ENCODE measurements at regions not wholly inside any gene's neighbourhood (a gene's known extent, or its start where the extent isn't known, plus 50 kb on each side); places are given as distances from the start of the nearest gene placed in this dataset.

DNA sequence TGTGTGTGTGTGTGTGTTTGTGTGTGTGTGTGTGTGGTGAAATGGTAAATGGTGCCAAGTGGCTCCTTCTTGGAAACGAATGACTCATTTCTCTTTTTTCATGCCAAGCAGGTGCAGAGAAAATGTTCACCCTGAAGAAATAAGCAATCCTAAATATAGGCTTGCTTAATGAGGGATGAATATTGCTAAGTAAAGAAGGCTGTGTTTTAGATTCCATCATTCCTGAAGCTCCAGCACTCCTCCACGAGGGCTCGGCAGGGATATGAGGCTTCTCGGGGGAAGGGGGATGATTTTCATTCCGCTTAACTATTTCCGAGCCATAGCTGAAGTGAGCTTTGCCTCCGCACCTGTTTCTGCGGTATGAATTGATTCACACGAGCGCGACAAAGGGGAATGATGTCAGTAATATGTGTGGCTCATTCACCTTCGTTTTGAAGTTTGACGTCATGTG, 72.9 kb downstream of the TSN start:
- TF ChIP-seq, protein P1, sequence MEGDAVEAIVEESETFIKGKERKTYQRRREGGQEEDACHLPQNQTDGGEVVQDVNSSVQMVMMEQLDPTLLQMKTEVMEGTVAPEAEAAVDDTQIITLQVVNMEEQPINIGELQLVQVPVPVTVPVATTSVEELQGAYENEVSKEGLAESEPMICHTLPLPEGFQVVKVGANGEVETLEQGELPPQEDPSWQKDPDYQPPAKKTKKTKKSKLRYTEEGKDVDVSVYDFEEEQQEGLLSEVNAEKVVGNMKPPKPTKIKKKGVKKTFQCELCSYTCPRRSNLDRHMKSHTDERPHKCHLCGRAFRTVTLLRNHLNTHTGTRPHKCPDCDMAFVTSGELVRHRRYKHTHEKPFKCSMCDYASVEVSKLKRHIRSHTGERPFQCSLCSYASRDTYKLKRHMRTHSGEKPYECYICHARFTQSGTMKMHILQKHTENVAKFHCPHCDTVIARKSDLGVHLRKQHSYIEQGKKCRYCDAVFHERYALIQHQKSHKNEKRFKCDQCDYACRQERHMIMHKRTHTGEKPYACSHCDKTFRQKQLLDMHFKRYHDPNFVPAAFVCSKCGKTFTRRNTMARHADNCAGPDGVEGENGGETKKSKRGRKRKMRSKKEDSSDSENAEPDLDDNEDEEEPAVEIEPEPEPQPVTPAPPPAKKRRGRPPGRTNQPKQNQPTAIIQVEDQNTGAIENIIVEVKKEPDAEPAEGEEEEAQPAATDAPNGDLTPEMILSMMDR (IDR thresholded peaks at IDR 0.05; ENCODE audit: low read depth, low read length), result no peak
- no peak for TF ChIP-seq POLR2A (IDR thresholded peaks at IDR 0.05; ENCODE audit: extremely low read depth, insufficient read length)
